Prostate gland (tissue), 2 donors: ENCODE measurements at regions not wholly inside any gene's neighbourhood (a gene's known extent, or its start where the extent isn't known, plus 50 kb on each side); places are given as distances from the start of the nearest gene placed in this dataset.

Source experiments
- DNase-seq: peaks from one replicate; pipeline ENCODE4 v3.0.0-alpha.2; 2019; ENCODE audit warnings: low spot score
- H3K27ac ChIP-seq, 2 donors: fragments of 200-600 bp; sonication (generic); 2 replicates each; pipeline ENCODE4 v1.5.1; 2017 to 2019
- H3K27me3 ChIP-seq: fragments of 200-600 bp; sonication (generic); replicated peaks from 2 replicates; pipeline ENCODE4 v1.5.1; 2019; ENCODE audit not compliant: insufficient read depth
- H3K36me3 ChIP-seq, 2 donors: fragments of 200-600 bp; sonication (generic); 1 replicate in 1 of 2; 2 replicates in 1 of 2; pipeline versions ENCODE4 v1.5.1 to v1.8.1; 2017 to 2019
- H3K4me1 ChIP-seq: fragments of 200-600 bp; sonication (generic); replicated peaks from 2 replicates; pipeline ENCODE4 v1.5.1; 2019
- H3K4me3 ChIP-seq, 2 donors: fragments of 200-600 bp; sonication (generic); 2 replicates each; pipeline ENCODE4 v1.5.1; 2017 to 2019
- H3K9me3 ChIP-seq: fragments of 200-600 bp; sonication (generic); 2 replicates; pipeline ENCODE4 v1.5.1; 2017
- CTCF ChIP-seq, 4 experiments: fragments of 200-600 bp in 2 of 4; fragments of 450-650 bp in 2 of 4; sonication (generic) in 2 of 4; IDR thresholded peaks; 1 replicate in 3 of 4; 2 replicates in 1 of 4; pipeline ENCODE4 v1.5.1; 2016 to 2019; ENCODE audit warnings: antibody characterized with exemption in 4 of 4, mild to moderate bottlenecking in 2 of 4, moderate library complexity in 2 of 4
- POLR2A ChIP-seq: fragments of 450-650 bp; IDR thresholded peaks from one replicate; pipeline ENCODE4 v1.6.1; 2016; ENCODE audit warnings: antibody characterized with exemption, mild to moderate bottlenecking
- POLR2AphosphoS5 ChIP-seq: sonication (generic); formaldehyde crosslinking; IDR thresholded peaks from one replicate; pipeline ENCODE4 v1.6.1; 2017; ENCODE audit warnings: antibody characterized with exemption
- WGBS: methylation state at CpG from one replicate; pipeline ENCODE4 v1.1.5; 2018; 5-methylcytosine and 5-hydroxymethylcytosine counted together
- intact Hi-C: fragments of 100-400 bp; cut with DNase I; formaldehyde crosslinking; loops from one replicate; pipeline ENCODE4 v1.14.2; 2022

DNA sequence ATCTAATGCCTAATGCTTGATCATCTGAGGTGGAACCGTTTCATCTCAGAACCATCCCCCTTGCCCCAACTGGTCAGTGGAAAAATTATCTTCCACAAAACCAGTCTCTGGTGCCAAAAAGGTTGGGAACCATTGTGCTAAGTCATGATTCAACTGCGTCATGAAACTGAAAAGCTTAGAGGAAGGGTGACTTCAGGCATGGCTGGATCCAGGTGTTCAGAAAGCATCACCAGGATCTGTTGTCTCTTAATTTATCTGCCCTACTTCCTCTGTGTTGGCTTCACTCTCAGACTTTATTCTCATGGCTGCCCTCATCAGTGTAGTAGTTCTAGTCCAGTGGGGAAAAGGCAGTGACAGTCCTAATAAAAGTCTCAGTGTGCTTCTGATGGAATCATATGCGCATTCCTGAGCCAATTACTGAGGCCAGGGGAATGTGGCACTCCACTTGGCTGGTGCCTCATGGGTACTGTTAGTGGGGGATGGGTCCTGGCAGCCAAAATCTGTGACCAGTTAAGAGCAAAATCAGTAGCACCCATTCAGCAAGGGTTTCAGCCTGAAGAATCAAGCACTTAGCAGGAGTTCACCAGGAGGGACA, 110.3 kb downstream of the WNT5A start:
- Histone ChIP-seq H3K4me3 (no peak overlapping the region), H3K27me3 (no peaks in the 10 kb centered on the region), H3K9me3 (no peaks in the 10 kb centered on the region), H3K27ac (no peak overlapping the region), H3K36me3 (no peaks in the 10 kb centered on the region), H3K4me1 (no peaks in the 10 kb centered on the region)
- TF ChIP-seq CTCF (IDR thresholded peaks at IDR 0.05) (no peak), POLR2A (no peak), POLR2AphosphoS5 (no peak)
- 97% methylated on average over 3 of the region's 3 CpGs for WGBS
- intact Hi-C loops, result no loop called here
- DNase-seq, result no peak

DNA sequence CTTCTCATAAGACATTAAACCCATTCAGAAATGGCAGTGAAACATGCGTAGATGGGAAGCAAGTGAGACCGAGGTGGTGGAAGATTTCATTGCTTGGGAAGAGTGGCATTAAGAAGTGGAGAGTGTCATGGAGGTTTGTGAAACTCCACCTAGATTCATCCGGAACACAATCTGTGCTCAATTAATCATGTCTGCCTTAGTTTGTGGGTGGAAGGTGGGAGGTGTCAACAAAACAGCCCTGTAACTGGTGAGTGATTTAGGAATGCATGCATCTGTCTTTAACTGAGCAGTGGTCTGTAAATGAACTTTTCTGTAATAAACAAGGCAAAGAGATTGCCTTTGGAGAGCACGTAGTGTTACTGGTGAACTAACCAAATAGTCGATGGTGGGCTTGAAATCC, 113.7 kb downstream of the WNT5A start:
- intact Hi-C loops, result no loop called here
- H3K4me3 ChIP-seq, result no peak overlapping the region
- DNase-seq, result no peak
- H3K9me3 ChIP-seq, result no peaks in the 10 kb centered on the region
- WGBS, result 96% methylated on average over 5 of the region's 5 CpGs
- H3K36me3 ChIP-seq, result no peaks in the 10 kb centered on the region
- no peaks in the 10 kb centered on the region for H3K27me3 ChIP-seq
- H3K27ac ChIP-seq, result no peak overlapping the region
- H3K4me1 ChIP-seq, result no peaks in the 10 kb centered on the region
- no peak for TF ChIP-seq POLR2A
- TF ChIP-seq CTCF (IDR thresholded peaks at IDR 0.05), result no peak
- TF ChIP-seq POLR2AphosphoS5, result no peak

DNA sequence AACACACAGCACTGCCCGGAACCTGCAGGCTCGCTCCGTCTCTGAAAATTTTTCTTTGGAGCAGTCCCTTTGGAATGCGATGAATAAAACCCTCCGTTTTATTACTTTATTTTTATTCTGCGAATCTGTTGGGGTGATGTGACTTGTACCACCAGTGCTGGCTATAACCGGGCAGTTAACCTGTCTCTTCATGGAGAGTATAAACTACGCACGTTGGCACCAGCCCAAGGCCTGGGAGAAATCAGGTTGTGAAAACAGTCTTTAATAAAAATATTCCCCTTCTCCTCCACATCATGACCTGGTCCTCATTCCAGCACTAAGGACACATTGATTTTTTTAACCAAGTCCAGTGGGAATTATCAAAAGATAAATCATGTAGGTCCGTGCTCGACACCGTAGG, 116.8 kb downstream of the WNT5A start:
- H3K27ac ChIP-seq, result no peak overlapping the region
- TF ChIP-seq CTCF (IDR thresholded peaks at IDR 0.05), result no peak
- TF ChIP-seq POLR2A, result no peak
- TF ChIP-seq POLR2AphosphoS5, result no peak

GRCh38 chr3:55369141-55369847, 117.8 kb downstream of the WNT5A start:
- TF ChIP-seq CTCF (IDR thresholded peaks at IDR 0.05), result no peak
- TF ChIP-seq POLR2A, result no peak
- no peak for TF ChIP-seq POLR2AphosphoS5
- no peak for DNase-seq
- H3K27me3 ChIP-seq, result no peaks in the 10 kb centered on the region
- no peak overlapping the region for H3K27ac ChIP-seq
- no peaks in the 10 kb centered on the region for H3K4me1 ChIP-seq
- WGBS, result 52% methylated on average over 10 of the region's 10 CpGs
- intact Hi-C loops, result no loop called here
- no peaks in the 10 kb centered on the region for H3K36me3 ChIP-seq
- no peaks in the 10 kb centered on the region for H3K9me3 ChIP-seq
- H3K4me3 ChIP-seq, result no peak overlapping the region

More for the DNA sequence above, 116.8 kb downstream of the WNT5A start:
- intact Hi-C loops, result no loop called here
- no peaks in the 10 kb centered on the region for H3K4me1 ChIP-seq
- H3K36me3 ChIP-seq, result no peaks in the 10 kb centered on the region
- DNase-seq, result no peak
- 51% methylated on average over 12 of the region's 12 CpGs for WGBS
- no peak overlapping the region for H3K4me3 ChIP-seq
- H3K9me3 ChIP-seq, result no peaks in the 10 kb centered on the region
- no peaks in the 10 kb centered on the region for H3K27me3 ChIP-seq

DNA sequence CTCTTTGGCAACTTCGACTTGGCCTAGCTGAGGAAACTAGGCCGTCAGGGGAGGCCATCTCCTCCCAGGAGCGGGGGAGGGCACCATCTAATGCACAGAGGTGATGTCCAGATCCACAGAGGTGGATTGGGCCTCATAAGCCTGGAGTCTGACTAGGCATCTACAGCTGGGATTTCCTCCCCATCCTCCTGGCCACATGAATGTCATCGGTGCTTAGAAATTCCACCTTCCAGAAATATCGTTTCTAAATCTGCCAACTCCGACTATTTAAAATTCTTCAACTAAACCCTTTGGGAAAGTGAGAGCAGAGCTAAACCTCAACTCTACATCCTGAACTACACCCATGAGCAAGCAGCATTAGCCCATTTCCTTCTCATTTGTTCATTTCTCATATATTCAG, 118.7 kb downstream of the WNT5A start:
- no peak overlapping the region for H3K27ac ChIP-seq
- no peaks in the 10 kb centered on the region for H3K27me3 ChIP-seq
- no peaks in the 10 kb centered on the region for H3K9me3 ChIP-seq
- intact Hi-C loops, result no loop called here
- H3K36me3 ChIP-seq, result no peaks in the 10 kb centered on the region
- TF ChIP-seq CTCF (IDR thresholded peaks at IDR 0.05) (no peak), POLR2A (no peak)
- DNase-seq, result no peak
- WGBS, result 91% methylated on average over 6 of the region's 6 CpGs
- no peaks in the 10 kb centered on the region for H3K4me1 ChIP-seq
- H3K4me3 ChIP-seq, result no peak overlapping the region
